HepG2 (cell line): ENCODE measurements at regions not wholly inside any gene's neighbourhood (a gene's known extent, or its start where the extent isn't known, plus 50 kb on each side); places are given as distances from the start of the nearest gene placed in this dataset.

Experiments
- ATAC-seq: fragments of 200-7000 bp; cut with Tn5 transposase; 3 replicates; pipeline ENCODE4 v1.9.1; 2020; ENCODE audit warnings: mild to moderate bottlenecking, moderate library complexity
- BruUV-seq: library from RNA; stranded (reverse); fragments of 400-500 nt; replicated peaks from 2 replicates; lab custom pipeline; 2021; lab: Mats Ljungman, UMichigan
- CTCF ChIA-PET: fragments of 300-600 bp; formaldehyde crosslinking; extraction: SDS; loops from one replicate; lab custom pipeline; 2021; ENCODE audit warnings: low total read pairs, inconsistent platforms, low intra/inter-chr PET ratio; lab: Yijun Ruan, JAX
- POLR2A ChIA-PET: fragments of 350-600 bp; sonication (Branson Sonifier 250); formaldehyde crosslinking; loops from one replicate; lab custom pipeline; 2020; ENCODE audit warnings: antibody characterized with exemption, inconsistent platforms; lab: Yijun Ruan, JAX
- DNase-seq: peaks from one replicate; pipeline ENCODE4 v3.0.0-alpha.2; 2015; ENCODE audit warnings: low spot score
- FAIRE-seq: peaks from 3 replicates; lab custom pipeline; 2011; peaks lifted over from hg19 to GRCh38; lab: Jason Lieb, UNC
- H2AFZ ChIP-seq: one replicate; pipeline ENCODE4 v1.6.1; 2011; ENCODE audit warnings: low read length, inconsistent platforms
- H3K27ac ChIP-seq: fragments of 300-600 bp; 3 replicates; pipeline ENCODE4 v1.8.0; 2011; ENCODE audit warnings: mixed run types, mild to moderate bottlenecking, mixed read lengths, low read length, inconsistent platforms; ENCODE audit not compliant: insufficient read depth; ENCODE audit errors: extremely low read length
- H3K27me3 ChIP-seq, 2 experiments: fragments of 200-600 bp in 1 of 2; 2 replicates in 1 of 2; 3 replicates in 1 of 2; pipeline versions ENCODE4 v1.6.0 to v1.8.0; 2011; ENCODE audit warnings: low read length in 2 of 2, mild to moderate bottlenecking in 2 of 2, moderate library complexity in 2 of 2, inconsistent platforms in 1 of 2; ENCODE audit not compliant: insufficient read depth in 2 of 2, control insufficient read depth in 1 of 2
- H3K36me3 ChIP-seq, 2 experiments: fragments of 200-600 bp in 1 of 2; replicated peaks in 1 of 2; 2 replicates in 1 of 2; 3 replicates in 1 of 2; pipeline versions ENCODE4 v1.5.1 to v1.8.0; 2011; ENCODE audit warnings: low read length in 2 of 2, inconsistent platforms in 1 of 2; ENCODE audit not compliant: insufficient read depth in 2 of 2, control insufficient read depth in 1 of 2
- H3K4me1 ChIP-seq: 2 replicates; pipeline ENCODE4 v1.5.1; 2012; ENCODE audit warnings: low read length, inconsistent platforms; ENCODE audit not compliant: insufficient read depth
- H3K4me2 ChIP-seq: 2 replicates; pipeline ENCODE4 v1.6.0; 2011; ENCODE audit warnings: low read depth, low read length, inconsistent platforms
- H3K4me3 ChIP-seq, 3 experiments: fragments of 200-600 bp in 1 of 3; sonication (generic), shearing (Covaris generic) in 1 of 3; replicated peaks in 1 of 3; 2 replicates each; pipeline ENCODE4 v1.5.1; 2011 to 2016; ENCODE audit warnings: low read length in 3 of 3, inconsistent platforms in 2 of 3, low read depth in 2 of 3, mild to moderate bottlenecking in 2 of 3, control low read depth in 1 of 3, mixed read lengths in 1 of 3; ENCODE audit not compliant: insufficient read depth in 1 of 3
- H3K79me2 ChIP-seq: one replicate; pipeline ENCODE4 v1.6.1; 2011; ENCODE audit warnings: low read length, inconsistent platforms; ENCODE audit not compliant: insufficient read depth
- H3K9ac ChIP-seq: 2 replicates; pipeline ENCODE4 v1.6.0; 2011; ENCODE audit warnings: mild to moderate bottlenecking, low read depth, low read length, inconsistent platforms; ENCODE audit not compliant: insufficient read depth
- H3K9me3 ChIP-seq: 2 replicates; pipeline ENCODE4 v1.5.1; 2012; ENCODE audit warnings: mild to moderate bottlenecking, low read length
- H4K20me1 ChIP-seq: 2 replicates; pipeline ENCODE4 v1.6.0; 2011; ENCODE audit warnings: inconsistent platforms, mild to moderate bottlenecking, low read length, moderate library complexity; ENCODE audit not compliant: insufficient read depth
- HIC2 ChIP-seq: sonication (generic); formaldehyde crosslinking; IDR thresholded peaks from 2 replicates; pipeline ENCODE4 v1.9.0; 2022; ENCODE audit warnings: low read depth, missing genetic modification reagents
- IRF2 ChIP-seq: IDR thresholded peaks from 2 replicates; pipeline ENCODE4 v1.6.1; 2018; ENCODE audit warnings: missing genetic modification reagents, missing compliant biosample characterization
- MAFF ChIP-seq: IDR thresholded peaks from 2 replicates; pipeline ENCODE4 v1.6.1; 2011; ENCODE audit warnings: low read depth, low read length, improper control_type of control experiment
- MAFK ChIP-seq, 2 experiments: IDR thresholded peaks in 1 of 2; conservative IDR thresholded peaks in 1 of 2; 2 replicates each; pipeline ENCODE4 v1.6.1; 2011; ENCODE audit warnings: improper control_type of control experiment in 2 of 2, low read length in 2 of 2
- NCOR1 ChIP-seq: fragments of 200-600 bp; sonication (generic); IDR thresholded peaks from 2 replicates; pipeline ENCODE4 v1.7.0; 2017; ENCODE audit warnings: antibody characterized with exemption, low read length, borderline replicate concordance
- SUZ12 ChIP-seq: fragments of 150-350 bp; IDR thresholded peaks from 2 replicates; pipeline ENCODE4 v1.6.1; 2014; ENCODE audit warnings: low read depth, low read length
- XBP1 ChIP-seq: sonication (generic); formaldehyde crosslinking; IDR thresholded peaks from 2 replicates; pipeline ENCODE4 v1.5.0; 2020; ENCODE audit warnings: missing genetic modification reagents
- ZNF160 ChIP-seq: sonication (generic); formaldehyde crosslinking; IDR thresholded peaks from 2 replicates; pipeline ENCODE4 v1.8.0; 2022; ENCODE audit warnings: mild to moderate bottlenecking, inconsistent platforms, missing genetic modification reagents
- ZNF230 ChIP-seq: sonication (generic); formaldehyde crosslinking; IDR thresholded peaks from 2 replicates; pipeline ENCODE4 v1.4.0; 2020; ENCODE audit warnings: mild to moderate bottlenecking, missing genetic modification reagents
- ZNF432 ChIP-seq: sonication (generic); formaldehyde crosslinking; IDR thresholded peaks from 2 replicates; pipeline ENCODE4 v1.5.0; 2020; ENCODE audit warnings: missing genetic modification reagents, mild to moderate bottlenecking, borderline replicate concordance
- ZNF441 ChIP-seq: sonication (generic); formaldehyde crosslinking; IDR thresholded peaks from 2 replicates; pipeline ENCODE4 v1.7.0; 2021; ENCODE audit warnings: missing genetic modification reagents, borderline replicate concordance
- ZNF619 ChIP-seq: sonication (generic); formaldehyde crosslinking; IDR thresholded peaks from 2 replicates; pipeline ENCODE4 v1.4.0; 2020; ENCODE audit warnings: mild to moderate bottlenecking, missing genetic modification reagents
- WGBS: methylation state at CpG from one replicate; pipeline ENCODE4 v1.1.6; 2017; ENCODE audit warnings: low lambda C conversion rate; 5-methylcytosine and 5-hydroxymethylcytosine counted together
- in situ Hi-C: cut with HindIII; loops from 2 replicates; pipeline ENCODE4 v1.10.0; 2017; ENCODE audit warnings: low pct_unique_long_range_greater_than_20kb; ENCODE audit not compliant: extremely low pct_ligation_motif_present
- intact Hi-C: fragments of 100-400 bp; cut with micrococcal nuclease; formaldehyde crosslinking; loops from one replicate; pipeline ENCODE4 v1.10.0; 2022; ENCODE audit not compliant: unreplicated experiment
- TF ChIP-seq, protein P1 (sequence below): sonication (generic); formaldehyde crosslinking; IDR thresholded peaks from 2 replicates; pipeline ENCODE4 v1.8.0; 2022; ENCODE audit warnings: missing genetic modification reagents, mild to moderate bottlenecking, inconsistent platforms, borderline replicate concordance

DNA sequence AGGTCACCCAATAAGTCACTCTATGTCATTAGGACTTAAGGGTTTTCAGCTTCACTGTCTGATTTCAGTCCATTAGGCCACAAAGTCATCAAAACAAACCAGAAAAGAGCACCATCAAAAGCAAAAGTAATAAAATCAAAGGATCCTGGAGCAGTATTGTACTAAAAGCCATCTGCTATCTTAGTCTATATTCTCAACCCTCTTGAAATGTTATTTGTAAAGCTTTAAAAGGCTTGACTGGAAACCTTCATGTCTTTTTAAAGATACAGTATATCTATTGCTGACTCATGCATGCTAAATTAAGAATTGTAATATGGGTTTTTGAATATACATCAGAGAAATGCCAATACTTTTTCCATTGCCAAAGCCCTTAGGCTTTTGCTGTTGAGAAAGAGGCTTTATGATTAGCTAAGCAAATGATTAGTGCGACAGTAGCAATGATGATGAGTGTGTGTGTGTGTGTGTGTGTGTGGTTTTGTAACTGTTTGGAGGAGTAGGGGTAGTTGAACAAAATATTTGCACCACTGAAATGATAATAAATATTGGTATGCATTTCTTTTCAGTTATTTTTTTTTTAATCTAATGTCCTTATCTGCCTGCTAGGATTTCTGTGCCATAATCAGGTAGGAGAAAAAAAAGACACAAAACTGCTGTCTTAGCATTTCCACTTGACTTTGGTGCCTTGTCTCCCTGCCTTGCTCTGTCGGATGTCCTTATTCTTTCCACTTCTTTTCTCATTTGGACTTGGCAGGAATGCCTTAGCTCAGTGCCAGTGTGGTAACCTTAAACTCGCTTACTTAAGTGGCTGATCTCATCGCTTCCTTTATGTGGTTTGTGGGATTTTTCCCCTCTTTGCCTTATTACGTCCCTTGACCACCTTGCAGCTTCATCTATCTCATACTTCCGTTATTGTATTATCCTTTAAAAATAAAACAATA is 119.7 kb downstream of the PCDH7 start:
- 24% methylated on average over 6 of the region's 6 CpGs for WGBS
- Histone ChIP-seq H3K27me3 (no peaks in the 10 kb centered on the region), H3K4me3 (no peak overlapping the region), H4K20me1 (no peaks in the 10 kb centered on the region), H3K4me1 (no peaks in the 10 kb centered on the region), H2AFZ (no peak overlapping the region), H3K9ac (no peak overlapping the region), H3K9me3 (no peaks in the 10 kb centered on the region), H3K36me3 (no peaks in the 10 kb centered on the region), H3K27ac (no peak overlapping the region), H3K79me2 (no peaks in the 10 kb centered on the region), H3K4me2 (no peak overlapping the region)
- in situ Hi-C loops, result no loop called here
- CTCF ChIA-PET, result no interaction called here
- ATAC-seq, result no peak
- no TSS peak for BruUV-seq
- POLR2A ChIA-PET, result no interaction called here
- intact Hi-C loops, result no loop called here
- no peak for FAIRE-seq
- TF ChIP-seq MAFF (0 out of 2 replicates have a peak, but pooled peaks have one; percentile 19), ZNF432 (CRISPR knock-in tag) (no peak), MAFK (conservative IDR thresholded peaks at IDR 0.05 in 1 of 2, IDR thresholded peaks at IDR 0.05 in 1 of 2; ENCODE audit: low read length in 2 of 2) (peak; percentile 38 to 44; a peak in 3 of 4 replicates), ZNF160 (CRISPR knock-in tag) (no peak)
- DNase-seq, result no peak

- CTCF ChIA-PET, result no interaction called here
- H3K27ac ChIP-seq, result no peak overlapping the region
- no peaks in the 10 kb centered on the region for H3K9me3 ChIP-seq
- no peak overlapping the region for H2AFZ ChIP-seq
- no peak overlapping the region for H3K4me3 ChIP-seq
- no peaks in the 10 kb centered on the region for H3K4me1 ChIP-seq
- no peaks in the 10 kb centered on the region for H4K20me1 ChIP-seq
- no peak overlapping the region for H3K4me2 ChIP-seq
- ATAC-seq (no peak), DNase-seq (no peak), FAIRE-seq (no peak)
- H3K36me3 ChIP-seq, result no peaks in the 10 kb centered on the region
- H3K9ac ChIP-seq, result no peak overlapping the region
- no peaks in the 10 kb centered on the region for H3K79me2 ChIP-seq
- no peak for TF ChIP-seq HIC2 (CRISPR knock-in tag)
- TF ChIP-seq ZNF619 (CRISPR knock-in tag), result no peak
- no peak for TF ChIP-seq IRF2 (CRISPR knock-in tag)
- no peak for TF ChIP-seq NCOR1
- no peak for TF ChIP-seq ZNF441 (CRISPR knock-in tag)
- no peak for TF ChIP-seq XBP1 (CRISPR knock-in tag)
- TF ChIP-seq SUZ12, result no peak
- TF ChIP-seq, protein P1, sequence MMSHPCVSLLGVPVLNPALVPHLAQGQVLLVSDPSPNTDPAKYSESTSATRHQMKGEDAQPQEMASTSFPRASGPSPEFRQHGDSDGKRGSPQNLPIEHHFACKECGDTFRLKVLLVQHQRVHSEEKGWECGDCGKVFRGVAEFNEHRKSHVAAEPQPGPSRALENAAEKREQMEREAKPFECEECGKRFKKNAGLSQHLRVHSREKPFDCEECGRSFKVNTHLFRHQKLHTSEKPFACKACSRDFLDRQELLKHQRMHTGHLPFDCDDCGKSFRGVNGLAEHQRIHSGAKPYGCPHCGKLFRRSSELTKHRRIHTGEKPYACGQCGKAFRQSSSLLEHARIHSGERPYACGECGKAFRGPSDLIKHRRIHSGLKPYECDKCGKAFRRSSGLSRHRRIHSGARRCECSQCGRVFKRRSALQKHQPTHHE (CRISPR knock-in tag), result no peak
- no peak for TF ChIP-seq ZNF230
- H3K27me3 ChIP-seq, result no peaks in the 10 kb centered on the region
- POLR2A ChIA-PET, result no interaction called here
- in situ Hi-C loops, result no loop called here
- intact Hi-C loops, result no loop called here
- no TSS peak for BruUV-seq
- 6% methylated on average over 3 of the region's 3 CpGs for WGBS
Measured at GRCh38 chr4:30840571-30840970, 120.4 kb downstream of the PCDH7 start.
